Naive B cell (primary cell): ENCODE measurements at regions not wholly inside any gene's neighbourhood (a gene's known extent, or its start where the extent isn't known, plus 50 kb on each side); places are given as distances from the start of the nearest gene placed in this dataset.

ENCODE experiments used
- ATAC-seq, 2 donors: fragments of 150-1000 bp; cut with Tn5 transposase; 2 replicates each; pipeline ENCODE4 v1.10.0; 2021; ENCODE audit warnings: low read depth in 2 of 2, mild to moderate bottlenecking in 2 of 2, moderate library complexity in 2 of 2
- DNase-seq: peaks from one replicate; pipeline ENCODE4 v3.0.0; 2022
- H3K27ac Mint-ChIP-seq, 6 donors: one replicate each; pipeline ENCODE4 v1.8.0; 2020 to 2022; ENCODE audit warnings: mild to moderate bottlenecking in 6 of 6, mixed read lengths in 6 of 6, moderate library complexity in 5 of 6, inconsistent platforms in 2 of 6
- H3K27me3 Mint-ChIP-seq, 3 donors: one replicate each; pipeline ENCODE4 v1.8.0; 2021 to 2022; ENCODE audit warnings: mixed read lengths in 3 of 3, mild to moderate bottlenecking in 1 of 3
- H3K36me3 Mint-ChIP-seq, 2 donors: one replicate each; pipeline ENCODE4 v1.8.0; 2020 to 2022; ENCODE audit warnings: mixed read lengths in 2 of 2, inconsistent platforms in 1 of 2, mild to moderate bottlenecking in 1 of 2
- H3K4me1 Mint-ChIP-seq, 3 donors: one replicate each; pipeline ENCODE4 v1.8.0; 2020 to 2022; ENCODE audit warnings: mixed read lengths in 3 of 3, inconsistent platforms in 1 of 3, mild to moderate bottlenecking in 1 of 3, moderate library complexity in 1 of 3
- H3K4me3 Mint-ChIP-seq, 8 donors: one replicate each; pipeline ENCODE4 v1.8.0; 2020 to 2022; ENCODE audit warnings: mild to moderate bottlenecking in 8 of 8, mixed read lengths in 8 of 8, moderate library complexity in 8 of 8, inconsistent platforms in 2 of 8
- H3K9me3 Mint-ChIP-seq, 7 donors: one replicate each; pipeline ENCODE4 v1.8.0; 2020 to 2022; ENCODE audit warnings: mixed read lengths in 7 of 7, mild to moderate bottlenecking in 5 of 7, inconsistent platforms in 2 of 7, moderate library complexity in 1 of 7

- H3K4me1 Mint-ChIP-seq, result no peaks in the 10 kb centered on the region
- DNase-seq (no peak), ATAC-seq (no peak)
- H3K27me3 Mint-ChIP-seq, result no peaks in the 10 kb centered on the region
- H3K36me3 Mint-ChIP-seq, result no peaks in the 10 kb centered on the region
- H3K4me3 Mint-ChIP-seq, result no peak overlapping the region
- H3K9me3 Mint-ChIP-seq, result peaks cover 3 to 35% (median 23%) of the 10 kb centered on the region in 7 donors
- no peak overlapping the region for H3K27ac Mint-ChIP-seq
Measured at GRCh38 chr12:33562401-33562800, 122.8 kb upstream of the SYT10 start.

GRCh38 chr12:33566403-33566802, 126.8 kb upstream of the SYT10 start:
- peaks cover 7 to 29% (median 23%) of the 10 kb centered on the region in 7 donors for H3K9me3 Mint-ChIP-seq
- no peaks in the 10 kb centered on the region for H3K36me3 Mint-ChIP-seq
- no peak overlapping the region for H3K4me3 Mint-ChIP-seq
- DNase-seq (no peak), ATAC-seq (no peak)
- no peaks in the 10 kb centered on the region for H3K27me3 Mint-ChIP-seq
- no peaks in the 10 kb centered on the region for H3K4me1 Mint-ChIP-seq
- no peak overlapping the region for H3K27ac Mint-ChIP-seq

- H3K27me3 Mint-ChIP-seq, result no peaks in the 10 kb centered on the region
- H3K27ac Mint-ChIP-seq, result no peak overlapping the region
- peaks cover 0 to 11% (median 4%) of the 10 kb centered on the region in 7 donors for H3K9me3 Mint-ChIP-seq
- no peak for DNase-seq
- no peak overlapping the region for H3K4me3 Mint-ChIP-seq
- no peak for ATAC-seq
- H3K36me3 Mint-ChIP-seq, result no peaks in the 10 kb centered on the region
- no peaks in the 10 kb centered on the region for H3K4me1 Mint-ChIP-seq
Measured at GRCh38 chr12:33575346-33575745, 135.7 kb upstream of the SYT10 start.

DNA sequence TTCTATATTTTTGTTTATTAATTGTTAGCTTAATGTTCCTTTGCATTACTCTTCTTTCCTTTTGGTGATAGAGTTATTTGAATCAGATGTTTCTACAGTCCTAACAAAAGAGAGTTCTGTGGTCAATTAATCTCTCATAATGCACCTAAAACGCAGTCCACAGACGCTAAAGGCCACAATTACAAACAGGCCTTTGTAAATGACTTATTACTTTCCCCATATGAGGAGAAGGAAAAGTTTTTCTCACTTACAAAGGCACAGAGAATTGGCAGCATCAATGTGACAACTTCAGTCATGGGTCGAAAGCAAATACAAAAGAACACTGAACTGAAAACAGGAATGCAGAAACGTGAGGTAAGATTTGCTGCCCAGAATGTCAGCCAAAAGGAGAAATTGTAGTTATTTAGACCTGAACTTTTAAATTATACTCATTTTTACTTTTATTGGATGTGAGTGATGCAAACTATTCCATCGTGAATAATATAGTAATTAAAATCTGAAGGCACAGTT, 142.0 kb upstream of the SYT10 start:
- no peak overlapping the region for H3K4me3 Mint-ChIP-seq
- no peak for DNase-seq
- H3K36me3 Mint-ChIP-seq, result no peaks in the 10 kb centered on the region
- no peak overlapping the region for H3K27ac Mint-ChIP-seq
- H3K4me1 Mint-ChIP-seq, result no peaks in the 10 kb centered on the region
- no peaks in the 10 kb centered on the region for H3K27me3 Mint-ChIP-seq
- ATAC-seq, result no peak
- peaks cover 0 to 5% (median 0%) of the 10 kb centered on the region in 7 donors for H3K9me3 Mint-ChIP-seq

DNA sequence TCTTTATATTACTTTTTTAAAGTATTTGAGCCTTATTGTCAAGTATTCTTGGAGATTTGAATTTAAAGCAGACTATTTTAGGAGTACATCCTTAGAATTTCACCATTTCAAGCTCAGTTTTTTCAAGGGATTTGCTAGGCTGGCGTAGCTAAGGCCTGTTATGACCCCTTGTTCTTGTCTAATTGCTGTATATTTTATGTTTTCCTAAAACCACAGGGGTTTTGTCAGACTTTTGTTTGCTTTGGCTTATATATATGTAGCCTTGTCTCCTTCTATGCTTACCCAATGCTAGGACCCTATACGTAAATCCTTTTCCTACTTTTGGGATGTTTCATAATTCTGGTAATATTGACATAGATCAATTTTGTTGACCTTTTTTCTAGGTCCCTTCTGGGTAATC, 147.0 kb upstream of the SYT10 start:
- ATAC-seq (no peak), DNase-seq (no peak)
- H3K36me3 Mint-ChIP-seq, result no peaks in the 10 kb centered on the region
- no peak overlapping the region for H3K27ac Mint-ChIP-seq
- H3K9me3 Mint-ChIP-seq, result peaks cover 0 to 8% (median 0%) of the 10 kb centered on the region in 7 donors
- H3K4me1 Mint-ChIP-seq, result peaks cover 0 to 9% (median 0%) of the 10 kb centered on the region in 3 donors
- H3K27me3 Mint-ChIP-seq, result no peaks in the 10 kb centered on the region
- no peak overlapping the region for H3K4me3 Mint-ChIP-seq

- Mint-ChIP-seq H3K9me3 (peaks cover 0 to 8% (median 0%) of the 10 kb centered on the region in 7 donors), H3K36me3 (no peaks in the 10 kb centered on the region), H3K4me3 (no peak overlapping the region), H3K27ac (no peak overlapping the region), H3K4me1 (peaks cover 0 to 9% (median 0%) of the 10 kb centered on the region in 3 donors), H3K27me3 (no peaks in the 10 kb centered on the region)
- ATAC-seq, result no peak
- no peak for DNase-seq
Measured at GRCh38 chr12:33587354-33587753, 147.7 kb upstream of the SYT10 start.

DNA sequence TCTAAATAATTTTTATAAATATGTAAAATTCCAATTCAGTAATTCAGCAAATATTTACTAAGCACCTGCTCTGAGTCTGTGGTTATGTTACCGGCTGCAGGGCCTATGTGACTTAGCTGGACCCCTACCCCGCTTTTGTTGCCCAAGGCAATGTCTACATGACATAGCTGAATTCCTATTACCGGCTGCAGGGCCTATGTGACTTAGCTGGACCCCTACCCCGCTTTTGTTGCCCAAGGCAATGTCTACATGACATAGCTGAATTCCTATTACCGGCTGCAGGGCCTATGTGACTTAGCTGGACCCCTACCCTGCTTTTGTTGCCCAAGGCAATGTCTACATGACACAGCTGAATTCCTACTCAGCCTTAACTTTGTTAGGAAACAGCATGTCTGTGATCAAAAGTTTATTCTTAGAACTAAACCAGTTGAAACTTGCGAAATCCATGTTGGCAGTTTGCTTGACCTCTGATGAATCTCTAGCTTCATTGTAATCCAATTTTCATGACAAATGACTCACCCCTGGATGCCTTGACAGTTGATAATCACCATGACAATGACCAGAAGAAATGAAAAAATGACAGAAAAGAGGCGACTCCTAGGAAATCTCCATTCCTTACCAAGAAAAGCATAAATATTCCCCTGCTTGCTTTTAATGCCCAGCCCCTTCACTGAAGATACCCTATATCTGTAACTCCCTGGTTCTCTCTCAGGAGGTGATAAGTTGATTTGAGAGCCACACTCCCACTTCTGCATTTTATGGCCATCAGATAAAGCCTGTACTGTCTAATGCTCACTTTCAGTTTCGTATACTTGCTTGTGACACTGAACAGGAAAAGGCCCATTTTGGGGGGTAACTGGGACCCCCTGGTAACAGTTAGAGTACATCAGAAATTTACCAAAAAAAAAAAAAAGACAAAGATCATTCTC, 148.4 kb upstream of the SYT10 start:
- ATAC-seq (peak in 1 of 2 donors; percentile 40), DNase-seq (no peak)
- peaks cover 0 to 8% (median 0%) of the 10 kb centered on the region in 7 donors for H3K9me3 Mint-ChIP-seq
- H3K4me3 Mint-ChIP-seq, result no peak overlapping the region
- no peak overlapping the region for H3K27ac Mint-ChIP-seq
- H3K27me3 Mint-ChIP-seq, result no peaks in the 10 kb centered on the region
- peaks cover 0 to 9% (median 0%) of the 10 kb centered on the region in 3 donors for H3K4me1 Mint-ChIP-seq
- no peaks in the 10 kb centered on the region for H3K36me3 Mint-ChIP-seq

GRCh38 chr12:33588725-33589405, 149.2 kb upstream of the SYT10 start:
- ATAC-seq, result no peak
- Mint-ChIP-seq H3K27ac (peak overlapping the region in 2 of 6 donors; percentile 4 to 11), H3K9me3 (peaks cover 0 to 8% (median 0%) of the 10 kb centered on the region in 7 donors), H3K27me3 (no peaks in the 10 kb centered on the region), H3K4me3 (no peak overlapping the region), H3K4me1 (peaks cover 0 to 9% (median 0%) of the 10 kb centered on the region in 3 donors), H3K36me3 (no peaks in the 10 kb centered on the region)
- no peak for DNase-seq

DNA sequence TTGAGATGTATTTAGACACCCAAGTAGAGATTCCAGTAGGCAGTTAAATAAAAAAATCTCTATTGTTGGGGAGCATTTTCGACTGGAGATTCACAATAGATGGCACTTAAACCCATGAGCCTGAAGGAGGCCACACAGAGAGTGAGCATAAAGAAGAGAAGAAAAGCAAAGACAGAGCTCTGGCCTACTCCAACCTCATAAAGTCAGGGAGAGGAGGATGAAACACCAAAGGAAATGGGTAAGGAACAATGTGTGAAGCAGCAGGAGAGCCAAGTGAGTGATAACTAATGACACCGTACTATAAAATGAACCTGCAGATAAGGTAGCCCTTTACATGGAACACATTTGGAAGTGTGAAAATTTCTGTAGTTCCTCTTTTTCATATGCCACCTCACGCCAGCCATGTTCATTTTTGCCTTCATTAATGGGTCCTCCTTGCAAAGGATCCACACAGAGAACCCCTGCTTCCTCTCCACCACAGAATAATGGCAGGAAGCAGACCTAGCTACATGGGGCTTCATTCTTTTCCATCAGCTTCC, 150.0 kb upstream of the SYT10 start:
- H3K9me3 Mint-ChIP-seq, result peaks cover 0 to 8% (median 0%) of the 10 kb centered on the region in 7 donors
- peaks cover 0 to 9% (median 0%) of the 10 kb centered on the region in 3 donors for H3K4me1 Mint-ChIP-seq
- DNase-seq (no peak), ATAC-seq (no peak)
- no peak overlapping the region for H3K27ac Mint-ChIP-seq
- H3K36me3 Mint-ChIP-seq, result no peaks in the 10 kb centered on the region
- H3K27me3 Mint-ChIP-seq, result no peaks in the 10 kb centered on the region
- no peak overlapping the region for H3K4me3 Mint-ChIP-seq

GRCh38 chr12:33593753-33594152, 154.1 kb upstream of the SYT10 start:
- ATAC-seq, result no peak
- H3K4me3 Mint-ChIP-seq, result no peak overlapping the region
- H3K9me3 Mint-ChIP-seq, result peaks cover 0 to 6% (median 0%) of the 10 kb centered on the region in 7 donors
- DNase-seq, result no peak
- no peaks in the 10 kb centered on the region for H3K27me3 Mint-ChIP-seq
- H3K4me1 Mint-ChIP-seq, result peaks cover 0 to 3% (median 0%) of the 10 kb centered on the region in 3 donors
- H3K36me3 Mint-ChIP-seq, result no peaks in the 10 kb centered on the region
- H3K27ac Mint-ChIP-seq, result no peak overlapping the region

GRCh38 chr12:33596061-33596460, 156.4 kb upstream of the SYT10 start:
- H3K9me3 Mint-ChIP-seq, result no peaks in the 10 kb centered on the region
- no peak for ATAC-seq
- no peaks in the 10 kb centered on the region for H3K36me3 Mint-ChIP-seq
- H3K27ac Mint-ChIP-seq, result no peak overlapping the region
- DNase-seq, result no peak
- no peak overlapping the region for H3K4me3 Mint-ChIP-seq
- no peaks in the 10 kb centered on the region for H3K4me1 Mint-ChIP-seq
- H3K27me3 Mint-ChIP-seq, result no peaks in the 10 kb centered on the region

GRCh38 chr12:33596814-33597213, 157.2 kb upstream of the SYT10 start:
- Mint-ChIP-seq H3K9me3 (peaks cover 0 to 3% (median 0%) of the 10 kb centered on the region in 7 donors), H3K27ac (no peak overlapping the region), H3K4me3 (no peak overlapping the region), H3K36me3 (no peaks in the 10 kb centered on the region), H3K27me3 (no peaks in the 10 kb centered on the region), H3K4me1 (no peaks in the 10 kb centered on the region)
- DNase-seq (no peak), ATAC-seq (no peak)

GRCh38 chr12:33602515-33602914, 162.9 kb upstream of the SYT10 start:
- Mint-ChIP-seq H3K4me1 (no peaks in the 10 kb centered on the region), H3K27me3 (no peaks in the 10 kb centered on the region), H3K36me3 (no peaks in the 10 kb centered on the region), H3K4me3 (no peak overlapping the region), H3K27ac (no peak overlapping the region), H3K9me3 (peaks cover 0 to 4% (median 2%) of the 10 kb centered on the region in 7 donors)
- ATAC-seq (no peak), DNase-seq (no peak)
